Left lobe of liver (tissue), 2 donors: ENCODE measurements at regions not wholly inside any gene's neighbourhood (a gene's known extent, or its start where the extent isn't known, plus 50 kb on each side); places are given as distances from the start of the nearest gene placed in this dataset.
A peak's percentile ranks its signal among the peaks of the same experiment; 100 is the strongest.
"Not testable (repeated sequence)": the region's sequence is repeated elsewhere in the genome, so short reads cannot be mapped to it uniquely, and the experiment has no call there.

Source experiments
- ATAC-seq: fragments of 200-7000 bp; cut with Tn5 transposase; one replicate; pipeline ENCODE4 v1.9.1; 2020; ENCODE audit warnings: mild to moderate bottlenecking, moderate library complexity
- DNase-seq: peaks from one replicate; pipeline ENCODE4 v3.0.0-alpha.2; 2020; ENCODE audit warnings: low spot score
- donor health status: DM: no; HTN: no; CAD: no; lungs with moderate emphysema.
- donor health status: DM: no; HTN: yes; CAD: no.

- ATAC-seq = not testable (repeated sequence)
- DNase-seq = peak; percentile 14
These were observed 177.1 kb upstream of the IRF2BP2 start for GRCh38 chr1:234787011-234787584.

GRCh38 chr1:234785922-234786321 is 175.9 kb upstream of the IRF2BP2 start:
- DNase-seq, ATAC-seq: not testable (repeated sequence)

GRCh38 chr1:234785471-234785919 is 175.5 kb upstream of the IRF2BP2 start:
- DNase-seq, ATAC-seq: not testable (repeated sequence)

DNA sequence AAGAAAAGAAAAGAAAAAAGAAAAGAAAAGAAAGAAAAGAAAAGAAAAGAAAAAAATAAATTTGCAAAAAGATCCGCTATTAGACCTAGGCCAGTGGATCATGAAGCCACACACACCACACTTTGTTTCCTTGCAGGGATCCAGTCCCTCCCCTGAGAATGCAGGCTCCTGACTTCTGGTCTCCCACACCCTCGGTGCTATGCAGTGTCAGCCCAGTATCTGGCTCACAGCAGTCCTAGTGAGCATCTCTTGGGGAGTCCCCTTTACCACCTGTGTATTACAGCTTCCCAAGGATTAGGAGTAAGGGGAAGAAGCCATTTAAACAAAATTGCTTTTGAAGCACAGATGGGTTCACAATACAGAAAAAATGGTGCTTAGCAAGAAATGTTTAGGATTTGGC is 174.1 kb upstream of the IRF2BP2 start:
- not testable (repeated sequence) for ATAC-seq, DNase-seq

GRCh38 chr1:234782791-234783190 is 172.8 kb upstream of the IRF2BP2 start:
- peak; percentile 31 for DNase-seq
- ATAC-seq = no peak

- DNase-seq = peak; percentile 38
- no peak for ATAC-seq
These were observed 172.2 kb upstream of the IRF2BP2 start for GRCh38 chr1:234782105-234782751.

GRCh38 chr1:234781241-234782065 is 171.5 kb upstream of the IRF2BP2 start:
- ATAC-seq (peak; percentile 45), DNase-seq (peak; percentile 42)

DNA sequence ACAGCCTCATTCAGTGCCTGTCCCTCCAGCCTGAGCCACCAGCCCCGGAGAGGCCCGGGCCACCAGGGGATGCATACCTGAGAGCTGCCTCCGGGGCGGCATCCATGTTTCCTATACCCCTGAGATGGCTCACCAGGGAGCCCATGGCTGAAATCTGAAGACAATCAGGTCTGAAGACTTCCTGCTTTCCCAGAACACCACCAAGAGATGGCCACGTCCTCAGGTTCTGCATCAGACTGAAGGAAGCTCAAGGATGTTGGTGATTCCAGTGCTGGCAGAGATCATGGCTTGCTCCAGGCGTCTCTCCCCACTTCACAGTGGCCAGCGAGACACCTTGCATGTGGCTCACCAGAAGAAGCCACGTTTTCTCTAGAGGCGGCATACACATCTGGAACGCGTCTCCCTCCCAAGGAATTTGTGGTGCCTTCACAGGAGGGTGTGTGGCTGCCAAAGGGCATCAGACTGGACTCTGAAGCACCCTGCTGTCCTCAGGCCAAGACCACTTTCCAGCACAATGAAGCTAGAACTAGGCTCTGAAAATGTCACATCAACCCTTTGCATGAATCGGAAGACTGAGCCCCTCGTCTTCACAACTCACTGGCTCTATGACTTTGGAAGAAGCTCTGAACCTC is 170.7 kb upstream of the IRF2BP2 start:
- ATAC-seq = peak; percentile 7
- DNase-seq = no peak

- DNase-seq (no peak), ATAC-seq (no peak)
These were observed 170.1 kb upstream of the IRF2BP2 start for GRCh38 chr1:234780112-234780511.

DNA sequence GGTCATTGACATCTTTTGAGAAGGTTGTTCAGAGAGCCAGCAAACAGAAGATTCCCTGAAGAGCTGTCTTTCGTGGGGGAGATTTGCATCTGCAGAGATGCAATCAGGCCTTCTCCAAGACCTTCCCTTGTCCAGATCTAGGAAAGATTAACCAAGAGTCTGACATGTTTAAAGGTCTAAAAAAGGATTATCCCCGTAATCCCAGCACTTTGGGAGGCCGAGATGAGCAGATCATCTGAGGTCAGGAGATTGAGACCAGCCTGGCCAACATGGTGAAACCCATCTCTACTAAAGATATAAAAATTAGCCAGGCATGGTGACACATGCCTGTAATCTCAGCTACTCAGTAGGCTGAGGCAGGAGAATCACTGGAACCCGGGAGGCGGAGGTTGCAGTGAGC is 169.6 kb upstream of the IRF2BP2 start:
- ATAC-seq, DNase-seq: not testable (repeated sequence)

GRCh38 chr1:234779160-234779538 is 169.2 kb upstream of the IRF2BP2 start:
- no peak for DNase-seq

GRCh38 chr1:234778221-234779159 is 168.5 kb upstream of the IRF2BP2 start:
- ATAC-seq (peak; percentile 28), DNase-seq (no peak)

More at GRCh38 chr1:234779160-234779538, 169.2 kb upstream of the IRF2BP2 start:
- ATAC-seq = no peak

DNA sequence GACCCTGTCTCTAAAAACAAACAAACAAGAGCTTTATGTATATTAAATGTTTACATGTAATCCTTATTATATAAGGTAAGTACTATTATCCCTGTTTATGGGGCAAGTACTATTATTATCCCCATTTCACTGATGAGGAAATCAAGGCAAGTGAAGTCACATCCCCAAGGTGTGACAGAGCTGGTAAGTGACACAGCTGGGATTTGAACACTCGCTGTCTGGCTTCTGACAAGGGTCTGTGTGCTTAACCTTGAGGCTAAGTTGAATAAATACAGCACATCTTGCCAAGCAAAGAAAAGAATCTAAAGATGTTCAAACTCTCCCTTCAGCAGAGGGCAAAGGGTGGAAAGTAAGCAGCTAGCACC is 167.9 kb upstream of the IRF2BP2 start:
- DNase-seq (no peak), ATAC-seq (no peak)

- no peak for ATAC-seq
- no peak for DNase-seq
These were observed 167.2 kb upstream of the IRF2BP2 start for GRCh38 chr1:234776876-234777855.

- DNase-seq = no peak
- no peak for ATAC-seq
These were observed 166.4 kb upstream of the IRF2BP2 start for GRCh38 chr1:234776256-234776875.

DNA sequence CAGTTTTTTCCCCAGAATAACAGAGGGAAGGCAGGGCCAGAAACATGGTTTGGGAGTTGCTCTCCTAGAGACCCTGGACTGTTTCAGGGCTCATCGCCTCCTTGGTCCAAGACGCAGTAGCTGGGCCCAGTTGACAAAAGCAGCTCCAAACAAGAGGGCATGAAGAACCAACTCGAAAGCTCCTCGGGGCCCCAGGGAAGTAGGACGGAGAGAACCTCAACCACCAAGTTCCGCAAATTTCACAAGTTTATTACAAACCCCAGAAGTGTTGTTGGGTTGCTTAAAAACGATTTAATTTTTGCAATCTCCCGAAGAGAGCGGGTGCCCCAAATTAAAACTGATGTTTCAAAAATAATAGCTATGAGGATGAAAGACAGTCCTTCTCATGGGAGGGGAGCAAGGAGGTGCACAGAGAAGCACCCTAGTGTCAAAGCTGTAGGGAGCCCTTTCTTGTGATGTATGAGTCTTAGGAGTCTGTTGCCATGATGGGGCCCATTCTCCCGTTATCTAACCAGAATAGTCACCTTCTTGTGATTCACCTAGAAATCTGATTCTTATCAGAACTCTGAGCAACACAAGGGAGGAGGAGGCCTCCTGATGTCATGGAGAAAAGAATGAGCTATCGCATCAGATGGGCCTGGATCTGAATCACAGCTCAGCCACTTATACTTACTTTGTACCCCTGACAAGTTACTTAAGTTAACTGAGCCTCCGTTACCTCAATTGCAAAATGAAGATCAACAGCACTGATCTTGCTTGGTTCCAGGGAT is 165.7 kb upstream of the IRF2BP2 start:
- ATAC-seq = no peak
- DNase-seq = no peak

GRCh38 chr1:234774971-234775370 is 165.0 kb upstream of the IRF2BP2 start:
- peak; percentile 40 for DNase-seq
- ATAC-seq = no peak
